ENCODE measurements at regions not wholly inside any gene's neighbourhood (a gene's known extent, or its start where the extent isn't known, plus 50 kb on each side); places are given as distances from the start of the nearest gene placed in this dataset.

DNA sequence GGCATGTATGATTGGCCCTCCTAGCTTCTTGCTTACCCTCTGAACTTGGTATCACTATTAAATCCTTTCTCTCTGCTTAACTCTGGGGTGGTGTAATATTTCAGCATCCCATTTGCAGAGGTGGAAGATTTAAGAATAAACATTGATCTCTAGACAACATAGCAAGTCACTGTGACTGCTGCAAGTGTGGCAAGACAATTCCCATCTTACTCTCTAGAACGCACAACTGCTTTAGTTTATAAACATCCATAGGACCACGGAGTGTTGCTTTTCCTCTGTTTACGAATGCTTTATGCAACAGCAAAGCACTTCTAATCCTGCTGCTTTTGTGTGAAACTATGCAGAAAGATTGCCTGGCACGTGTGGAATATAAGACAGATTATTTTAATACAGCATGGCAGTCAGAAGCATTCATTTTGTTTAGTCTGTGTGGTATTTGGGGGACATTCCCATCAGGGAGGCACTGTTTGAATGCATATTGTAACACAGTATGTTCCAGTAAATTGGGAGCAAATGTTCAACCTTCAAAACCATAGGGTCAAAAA lies 338.9 kb upstream of the TMCO5A start:
- Histone ChIP-seq H4K8ac (replicated peaks; ENCODE audit: insufficient read length, low read depth, low read length) (no peak overlapping the region), H3K79me1 (ENCODE audit: insufficient read depth, low read depth, low read length, poor library complexity, severe bottlenecking) (no peaks in the 10 kb centered on the region), H3K27ac (ENCODE audit: insufficient read length, low read depth, low read length) (no peak overlapping the region), H3K27me3 (ENCODE audit: insufficient read depth, low read length) (no peaks in the 10 kb centered on the region), H3K9ac (ENCODE audit: extremely low read depth, insufficient read length, low read length) (no peak overlapping the region), H2BK5ac (ENCODE audit: insufficient read length, low read length) (no peak overlapping the region), H4K20me1 (ENCODE audit: control insufficient read depth, insufficient read depth, insufficient read length) (no peaks in the 10 kb centered on the region), H3K18ac (ENCODE audit: insufficient read length, low read depth, low read length) (no peak overlapping the region), H4K5ac (ENCODE audit: insufficient read length, low read depth, low read length) (no peak overlapping the region), H3K14ac (ENCODE audit: insufficient read depth, low read length) (no peak overlapping the region), H2AFZ (ENCODE audit: low read length) (peak overlapping the region; percentile 32), H2AK5ac (ENCODE audit: insufficient read length, low read length) (no peak overlapping the region), H4K91ac (ENCODE audit: insufficient read length, low read depth, low read length) (no peak overlapping the region), H3K56ac (ENCODE audit: insufficient read length, low read depth, low read length) (no peak overlapping the region), H2BK12ac (ENCODE audit: insufficient read length, low read depth, low read length) (no peak overlapping the region), H2BK15ac (ENCODE audit: low read depth, low read length) (no peak overlapping the region), H3T11ph (ENCODE audit: low read length) (no peak overlapping the region), H3K4me2 (ENCODE audit: insufficient read depth, insufficient read length, low read length) (no peak overlapping the region), H3K4me1 (ENCODE audit: insufficient read depth, low read length) (no peaks in the 10 kb centered on the region), H3K79me2 (ENCODE audit: insufficient read depth, low read length) (no peaks in the 10 kb centered on the region), H2BK120ac (ENCODE audit: low read depth, low read length, poor library complexity, severe bottlenecking) (no peak overlapping the region), H2BK20ac (ENCODE audit: low read depth, low read length, poor library complexity, severe bottlenecking) (no peak overlapping the region), H3K9me3 (ENCODE audit: control insufficient read depth, low read depth, low read length) (no peaks in the 10 kb centered on the region), H3K23me2 (ENCODE audit: insufficient read length, low read depth, low read length, poor library complexity, severe bottlenecking) (no peaks in the 10 kb centered on the region), H3K4ac (ENCODE audit: low read depth, low read length) (no peak overlapping the region), H3K23ac (ENCODE audit: insufficient read length, low read depth, low read length) (no peak overlapping the region)
- TF ChIP-seq, protein P1, sequence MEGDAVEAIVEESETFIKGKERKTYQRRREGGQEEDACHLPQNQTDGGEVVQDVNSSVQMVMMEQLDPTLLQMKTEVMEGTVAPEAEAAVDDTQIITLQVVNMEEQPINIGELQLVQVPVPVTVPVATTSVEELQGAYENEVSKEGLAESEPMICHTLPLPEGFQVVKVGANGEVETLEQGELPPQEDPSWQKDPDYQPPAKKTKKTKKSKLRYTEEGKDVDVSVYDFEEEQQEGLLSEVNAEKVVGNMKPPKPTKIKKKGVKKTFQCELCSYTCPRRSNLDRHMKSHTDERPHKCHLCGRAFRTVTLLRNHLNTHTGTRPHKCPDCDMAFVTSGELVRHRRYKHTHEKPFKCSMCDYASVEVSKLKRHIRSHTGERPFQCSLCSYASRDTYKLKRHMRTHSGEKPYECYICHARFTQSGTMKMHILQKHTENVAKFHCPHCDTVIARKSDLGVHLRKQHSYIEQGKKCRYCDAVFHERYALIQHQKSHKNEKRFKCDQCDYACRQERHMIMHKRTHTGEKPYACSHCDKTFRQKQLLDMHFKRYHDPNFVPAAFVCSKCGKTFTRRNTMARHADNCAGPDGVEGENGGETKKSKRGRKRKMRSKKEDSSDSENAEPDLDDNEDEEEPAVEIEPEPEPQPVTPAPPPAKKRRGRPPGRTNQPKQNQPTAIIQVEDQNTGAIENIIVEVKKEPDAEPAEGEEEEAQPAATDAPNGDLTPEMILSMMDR (conservative IDR thresholded peaks at IDR 0.05): no peak
- Mint-ChIP-seq H3K36me3 (ENCODE audit: insufficient read depth in 1 of 3, low read depth in 3 of 3) (no peaks in the 10 kb centered on the region), H3K4me1 (no peaks in the 10 kb centered on the region), H3K27ac (no peak overlapping the region), H3K9me3 (peaks cover 0 to 4% of the 10 kb centered on the region in 2 experiments; a peak in 1 of 5 replicates), H3K4me3 (no peak overlapping the region), H3K27me3 (ENCODE audit: low read depth) (no peaks in the 10 kb centered on the region)
- WGBS (ENCODE audit: extremely low coverage, insufficient read length, low lambda C conversion rate): no CpG with 5 or more reads among the region's 4 CpGs
- DNase-seq: no peak
